Suprapubic skin (tissue), 4 donors: ENCODE measurements at regions not wholly inside any gene's neighbourhood (a gene's known extent, or its start where the extent isn't known, plus 50 kb on each side); places are given as distances from the start of the nearest gene placed in this dataset.

Source experiments
- DNase-seq, 2 donors: peaks; one replicate each; pipeline ENCODE4 v3.0.0-alpha.2; 2019; ENCODE audit warnings: low spot score in 2 of 2
- H3K27ac ChIP-seq: fragments of 200-600 bp; sonication (generic); one replicate; pipeline ENCODE4 v1.5.1; 2019
- H3K27me3 ChIP-seq: fragments of 200-600 bp; sonication (generic); one replicate; pipeline ENCODE4 v1.5.1; 2019
- H3K36me3 ChIP-seq: fragments of 200-600 bp; sonication (generic); one replicate; pipeline ENCODE4 v1.5.1; 2019
- H3K4me1 ChIP-seq: fragments of 200-600 bp; sonication (generic); one replicate; pipeline ENCODE4 v1.5.1; 2019
- H3K4me3 ChIP-seq: fragments of 200-600 bp; sonication (generic); one replicate; pipeline ENCODE4 v1.5.1; 2019; ENCODE audit warnings: mild to moderate bottlenecking
- H3K9me3 ChIP-seq: fragments of 200-600 bp; sonication (generic); one replicate; pipeline ENCODE4 v1.5.1; 2019
- EP300 ChIP-seq: sonication (generic); formaldehyde crosslinking; IDR thresholded peaks from one replicate; pipeline ENCODE4 v1.6.1; 2017; ENCODE audit warnings: antibody characterized with exemption
- POLR2A ChIP-seq, 2 donors: fragments of 450-650 bp; IDR thresholded peaks; one replicate each; pipeline ENCODE4 v1.6.1; 2017; ENCODE audit warnings: antibody characterized with exemption in 2 of 2, mild to moderate bottlenecking in 2 of 2, moderate library complexity in 2 of 2
- POLR2AphosphoS5 ChIP-seq, 3 donors: sonication (generic); formaldehyde crosslinking; IDR thresholded peaks; one replicate each; pipeline ENCODE4 v1.6.1; 2017; ENCODE audit warnings: antibody characterized with exemption in 3 of 3
- WGBS: methylation state at CpG from one replicate; pipeline ENCODE4 v1.1.5; 2018; 5-methylcytosine and 5-hydroxymethylcytosine counted together
- TF ChIP-seq, protein P1 (sequence below), 2 donors: fragments of 200-600 bp in 1 of 2; fragments of 450-650 bp in 1 of 2; sonication (generic) in 1 of 2; IDR thresholded peaks; one replicate each; pipeline ENCODE4 v1.5.1; 2016 to 2019; ENCODE audit warnings: antibody characterized with exemption in 2 of 2, mild to moderate bottlenecking in 1 of 2, moderate library complexity in 1 of 2

DNA sequence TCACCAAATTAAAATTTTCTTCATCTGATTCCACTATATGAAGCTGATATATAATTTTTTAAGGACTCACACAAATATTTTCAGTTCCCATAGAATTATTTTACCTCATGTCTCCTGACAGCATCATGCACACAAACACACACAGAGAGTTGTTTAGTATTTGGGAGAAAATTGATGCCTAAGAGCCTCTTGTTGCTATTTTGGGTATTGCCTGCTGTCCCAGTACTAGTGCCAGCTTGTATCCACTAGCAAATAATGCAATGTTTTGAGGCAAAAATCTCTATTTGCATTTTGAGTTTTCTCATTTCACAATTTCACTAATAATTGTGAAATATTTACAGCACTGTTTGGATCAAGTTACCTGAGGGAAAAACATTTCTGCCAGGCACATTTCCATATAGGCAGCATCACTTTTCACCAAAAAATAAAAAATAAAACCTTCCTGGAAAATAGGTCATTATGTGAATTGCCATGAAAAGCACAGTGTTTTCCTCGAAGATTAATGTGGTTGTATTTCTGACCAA is 328.2 kb downstream of the KCNJ3 start:
- no peaks in the 10 kb centered on the region for H3K9me3 ChIP-seq
- no peak overlapping the region for H3K27ac ChIP-seq

DNA sequence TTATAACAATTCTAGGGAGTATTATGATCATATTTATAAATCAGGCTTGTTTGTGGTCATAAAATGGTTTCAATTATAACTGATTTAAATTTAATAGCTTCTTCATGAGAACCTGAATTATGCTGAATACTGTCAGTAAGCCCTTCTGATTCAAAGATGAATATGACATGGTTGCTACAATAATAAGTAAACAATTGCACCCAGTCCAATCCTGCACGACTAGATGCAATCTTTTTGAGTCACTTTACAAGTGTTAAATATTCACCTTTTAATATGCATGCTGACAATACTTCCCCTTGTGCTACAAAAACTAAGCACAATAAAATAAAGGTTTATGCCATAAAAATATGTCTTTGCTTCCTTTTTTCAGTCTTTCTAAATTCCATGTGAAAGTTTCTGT is 325.2 kb downstream of the KCNJ3 start:
- H3K4me1 ChIP-seq: no peaks in the 10 kb centered on the region
- no peaks in the 10 kb centered on the region for H3K9me3 ChIP-seq
- no peak for DNase-seq
- WGBS: 24% methylated on average over 1 of the region's 1 CpG
- no peaks in the 10 kb centered on the region for H3K27me3 ChIP-seq
- H3K4me3 ChIP-seq: no peak overlapping the region
- TF ChIP-seq, protein P1, sequence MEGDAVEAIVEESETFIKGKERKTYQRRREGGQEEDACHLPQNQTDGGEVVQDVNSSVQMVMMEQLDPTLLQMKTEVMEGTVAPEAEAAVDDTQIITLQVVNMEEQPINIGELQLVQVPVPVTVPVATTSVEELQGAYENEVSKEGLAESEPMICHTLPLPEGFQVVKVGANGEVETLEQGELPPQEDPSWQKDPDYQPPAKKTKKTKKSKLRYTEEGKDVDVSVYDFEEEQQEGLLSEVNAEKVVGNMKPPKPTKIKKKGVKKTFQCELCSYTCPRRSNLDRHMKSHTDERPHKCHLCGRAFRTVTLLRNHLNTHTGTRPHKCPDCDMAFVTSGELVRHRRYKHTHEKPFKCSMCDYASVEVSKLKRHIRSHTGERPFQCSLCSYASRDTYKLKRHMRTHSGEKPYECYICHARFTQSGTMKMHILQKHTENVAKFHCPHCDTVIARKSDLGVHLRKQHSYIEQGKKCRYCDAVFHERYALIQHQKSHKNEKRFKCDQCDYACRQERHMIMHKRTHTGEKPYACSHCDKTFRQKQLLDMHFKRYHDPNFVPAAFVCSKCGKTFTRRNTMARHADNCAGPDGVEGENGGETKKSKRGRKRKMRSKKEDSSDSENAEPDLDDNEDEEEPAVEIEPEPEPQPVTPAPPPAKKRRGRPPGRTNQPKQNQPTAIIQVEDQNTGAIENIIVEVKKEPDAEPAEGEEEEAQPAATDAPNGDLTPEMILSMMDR (IDR thresholded peaks at IDR 0.05): no peak
- no peak for TF ChIP-seq POLR2A (IDR thresholded peaks at IDR 0.05)
- no peak for TF ChIP-seq POLR2AphosphoS5 (IDR thresholded peaks at IDR 0.05)
- TF ChIP-seq EP300: no peak
- no peak overlapping the region for H3K27ac ChIP-seq
- no peaks in the 10 kb centered on the region for H3K36me3 ChIP-seq

More for the DNA sequence above, 328.2 kb downstream of the KCNJ3 start:
- 76% methylated on average over 1 of the region's 1 CpG for WGBS
- no peak for DNase-seq
- Histone ChIP-seq H3K36me3 (no peaks in the 10 kb centered on the region), H3K27me3 (no peaks in the 10 kb centered on the region), H3K4me1 (no peaks in the 10 kb centered on the region), H3K4me3 (no peak overlapping the region)
- TF ChIP-seq, protein P1 (IDR thresholded peaks at IDR 0.05): no peak
- TF ChIP-seq EP300: no peak
- TF ChIP-seq POLR2A (IDR thresholded peaks at IDR 0.05): no peak
- TF ChIP-seq POLR2AphosphoS5 (IDR thresholded peaks at IDR 0.05): no peak

DNA sequence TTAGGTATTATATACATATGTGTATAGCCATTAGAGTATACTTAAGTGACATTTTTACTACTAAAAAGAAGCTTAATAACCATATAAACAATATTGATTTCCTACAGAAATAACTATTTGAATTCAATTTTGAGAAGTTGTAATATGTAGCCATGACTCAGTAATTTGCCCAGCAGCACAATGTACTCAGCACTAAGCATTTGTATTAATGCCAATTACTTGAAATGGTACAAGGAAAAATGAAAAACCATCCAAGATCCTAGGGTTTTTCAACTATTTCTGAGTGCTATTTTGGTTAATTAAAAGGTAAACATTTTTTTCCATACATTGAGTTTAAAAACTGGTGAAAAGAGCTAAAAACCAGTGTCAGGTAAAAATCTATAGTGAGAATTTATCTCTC is 324.0 kb downstream of the KCNJ3 start:
- DNase-seq: no peak
- TF ChIP-seq POLR2AphosphoS5 (IDR thresholded peaks at IDR 0.05): no peak
- TF ChIP-seq, protein P1 (IDR thresholded peaks at IDR 0.05): no peak
- no peak for TF ChIP-seq POLR2A (IDR thresholded peaks at IDR 0.05)
- no peak for TF ChIP-seq EP300

DNA sequence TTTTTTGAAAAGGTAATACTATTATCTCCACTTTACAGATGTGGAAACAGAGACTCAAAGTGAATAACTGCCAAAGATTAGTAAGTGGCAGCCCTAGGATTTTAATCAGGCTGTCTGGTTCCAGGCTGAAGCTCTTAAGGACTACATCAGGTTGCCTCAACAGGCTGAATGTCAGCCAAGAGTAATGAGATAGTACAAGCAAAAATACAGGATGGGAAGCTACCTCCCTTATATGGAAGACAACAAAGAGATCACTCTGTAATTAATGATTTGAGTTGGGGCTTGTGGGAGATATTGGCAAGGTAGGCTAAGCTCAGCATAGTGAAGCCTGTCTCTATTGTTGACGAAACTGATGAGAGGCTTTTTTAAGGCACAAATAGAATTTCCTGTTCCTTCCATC is 323.1 kb downstream of the KCNJ3 start:
- no peak overlapping the region for H3K27ac ChIP-seq
- H3K36me3 ChIP-seq: no peaks in the 10 kb centered on the region
- no peak for TF ChIP-seq POLR2AphosphoS5 (IDR thresholded peaks at IDR 0.05)
- H3K9me3 ChIP-seq: no peaks in the 10 kb centered on the region
- H3K4me1 ChIP-seq: no peaks in the 10 kb centered on the region
- 85% methylated on average over 1 of the region's 1 CpG for WGBS
- no peaks in the 10 kb centered on the region for H3K27me3 ChIP-seq
- H3K4me3 ChIP-seq: no peak overlapping the region
- DNase-seq: no peak

More for the DNA sequence above, 324.0 kb downstream of the KCNJ3 start:
- H3K4me3 ChIP-seq: no peak overlapping the region
- H3K27me3 ChIP-seq: no peaks in the 10 kb centered on the region
- no peaks in the 10 kb centered on the region for H3K4me1 ChIP-seq
- H3K36me3 ChIP-seq: no peaks in the 10 kb centered on the region
- H3K27ac ChIP-seq: no peak overlapping the region
- no peaks in the 10 kb centered on the region for H3K9me3 ChIP-seq

DNA sequence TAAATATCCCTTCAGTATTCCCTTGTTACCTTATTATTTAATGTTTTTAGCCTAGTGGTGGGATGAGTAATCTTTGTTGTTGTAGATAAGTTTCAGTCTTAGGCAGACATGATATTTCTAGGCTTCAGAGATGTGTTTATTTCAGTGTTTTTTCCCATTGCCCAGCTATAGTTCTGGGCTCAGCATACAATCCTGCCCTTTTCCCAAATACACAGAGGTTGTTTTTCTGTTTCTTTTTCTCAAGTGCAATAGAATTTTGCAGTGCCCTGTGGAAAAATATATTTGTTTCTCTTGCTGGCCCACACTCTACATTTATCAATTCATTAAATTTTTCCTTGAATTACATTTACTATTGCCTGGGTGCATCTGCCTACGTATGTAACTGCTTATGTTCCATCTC is 321.8 kb downstream of the KCNJ3 start:
- H3K4me3 ChIP-seq: no peak overlapping the region
- no peaks in the 10 kb centered on the region for H3K27me3 ChIP-seq
- DNase-seq: no peak
- no peak overlapping the region for H3K27ac ChIP-seq
- WGBS: 77% methylated on average over 1 of the region's 1 CpG
- no peaks in the 10 kb centered on the region for H3K4me1 ChIP-seq
- TF ChIP-seq POLR2AphosphoS5 (IDR thresholded peaks at IDR 0.05): no peak
- TF ChIP-seq POLR2A (IDR thresholded peaks at IDR 0.05): no peak
- TF ChIP-seq EP300: no peak
- TF ChIP-seq, protein P1 (IDR thresholded peaks at IDR 0.05): no peak
- H3K36me3 ChIP-seq: no peaks in the 10 kb centered on the region
- H3K9me3 ChIP-seq: no peaks in the 10 kb centered on the region

DNA sequence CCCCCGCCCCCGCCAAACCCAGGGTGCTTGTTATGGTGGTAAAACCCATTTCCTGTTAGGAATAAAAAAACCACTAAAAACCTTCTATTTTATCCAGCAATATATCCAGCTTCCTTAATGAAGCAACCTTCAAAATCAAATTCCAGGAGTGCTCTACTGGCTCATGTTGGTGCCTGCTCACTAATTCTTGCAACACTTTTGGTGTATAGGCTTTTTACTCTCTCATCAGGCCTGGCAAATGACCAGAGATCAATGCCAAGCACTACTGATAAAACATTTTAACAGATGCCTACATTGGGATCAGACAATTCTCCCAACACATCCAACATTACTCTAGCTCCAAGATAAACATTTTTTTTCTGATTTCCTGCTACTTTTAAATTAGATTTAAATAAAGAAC is 312.4 kb downstream of the KCNJ3 start:
- TF ChIP-seq, protein P1 (IDR thresholded peaks at IDR 0.05): no peak
- TF ChIP-seq EP300: no peak
- no peak for TF ChIP-seq POLR2AphosphoS5 (IDR thresholded peaks at IDR 0.05)
- no peak for TF ChIP-seq POLR2A (IDR thresholded peaks at IDR 0.05)
- DNase-seq: no peak
- 77% methylated on average over 2 of the region's 2 CpGs for WGBS
- Histone ChIP-seq H3K27me3 (no peaks in the 10 kb centered on the region), H3K4me1 (no peaks in the 10 kb centered on the region), H3K4me3 (no peak overlapping the region), H3K27ac (no peak overlapping the region), H3K36me3 (no peaks in the 10 kb centered on the region), H3K9me3 (no peaks in the 10 kb centered on the region)
